Activated CD8-positive, alpha-beta memory T cell treated with anti-CD3 and anti-CD28 coated beads, Interleukin-2, amount 50 U/mL, for 24 hours (primary cell): ENCODE measurements at regions not wholly inside any gene's neighbourhood (a gene's known extent, or its start where the extent isn't known, plus 50 kb on each side); places are given as distances from the start of the nearest gene placed in this dataset.
"Not testable (repeated sequence)": the region's sequence is repeated elsewhere in the genome, so short reads cannot be mapped to it uniquely, and the experiment has no call there.

Experiments
- DNase-seq: peaks from one replicate; pipeline ENCODE4 v3.0.0-alpha.2; 2020; ENCODE audit errors: extremely low read depth

GRCh38 chr10:6984971-6985370 is 404.9 kb upstream of the PRKCQ start:
- no peak for DNase-seq

- DNase-seq = not testable (repeated sequence)
Observed at GRCh38 chr10:6984016-6984415, 403.9 kb upstream of the PRKCQ start.

GRCh38 chr10:6980353-6980752 is 400.3 kb upstream of the PRKCQ start:
- no peak for DNase-seq

- no peak for DNase-seq
Observed at GRCh38 chr10:6979371-6979770, 399.3 kb upstream of the PRKCQ start.

GRCh38 chr10:6978187-6978627 is 398.1 kb upstream of the PRKCQ start:
- DNase-seq = no peak

- DNase-seq = no peak
Observed at GRCh38 chr10:6977398-6978186, 397.5 kb upstream of the PRKCQ start.

GRCh38 chr10:6973899-6974298 is 393.8 kb upstream of the PRKCQ start:
- DNase-seq = no peak

- no peak for DNase-seq
Observed at GRCh38 chr10:6972226-6972625, 392.1 kb upstream of the PRKCQ start.

- no peak for DNase-seq
Observed at GRCh38 chr10:6969659-6970058, 389.6 kb upstream of the PRKCQ start.

GRCh38 chr10:6964543-6964942 is 384.5 kb upstream of the PRKCQ start:
- no peak for DNase-seq

- DNase-seq = no peak
Observed at GRCh38 chr10:6962576-6962975, 382.5 kb upstream of the PRKCQ start.

GRCh38 chr10:6958711-6959110 is 378.6 kb upstream of the PRKCQ start:
- no peak for DNase-seq

GRCh38 chr10:6958254-6958653 is 378.2 kb upstream of the PRKCQ start:
- no peak for DNase-seq

GRCh38 chr10:6957851-6958250 is 377.8 kb upstream of the PRKCQ start:
- DNase-seq = no peak

GRCh38 chr10:6956562-6956961 is 376.5 kb upstream of the PRKCQ start:
- DNase-seq = no peak

- DNase-seq = no peak
Observed at GRCh38 chr10:6953271-6953801, 373.3 kb upstream of the PRKCQ start.

- DNase-seq = no peak
Observed at GRCh38 chr10:6951732-6952131, 371.7 kb upstream of the PRKCQ start.

GRCh38 chr10:6950133-6950532 is 370.1 kb upstream of the PRKCQ start:
- no peak for DNase-seq

GRCh38 chr10:6944436-6944835 is 364.4 kb upstream of the PRKCQ start:
- DNase-seq = no peak

- DNase-seq = no peak
Observed at GRCh38 chr10:6938384-6938783, 358.3 kb upstream of the PRKCQ start.

GRCh38 chr10:6936931-6937330 is 356.9 kb upstream of the PRKCQ start:
- DNase-seq = no peak

GRCh38 chr10:6929148-6929830 is 349.2 kb upstream of the PRKCQ start:
- no peak for DNase-seq

- no peak for DNase-seq
Observed at GRCh38 chr10:6928586-6928985, 348.5 kb upstream of the PRKCQ start.
